ENCODE measurements at regions not wholly inside any gene's neighbourhood (a gene's known extent, or its start where the extent isn't known, plus 50 kb on each side); places are given as distances from the start of the nearest gene placed in this dataset.

DNA sequence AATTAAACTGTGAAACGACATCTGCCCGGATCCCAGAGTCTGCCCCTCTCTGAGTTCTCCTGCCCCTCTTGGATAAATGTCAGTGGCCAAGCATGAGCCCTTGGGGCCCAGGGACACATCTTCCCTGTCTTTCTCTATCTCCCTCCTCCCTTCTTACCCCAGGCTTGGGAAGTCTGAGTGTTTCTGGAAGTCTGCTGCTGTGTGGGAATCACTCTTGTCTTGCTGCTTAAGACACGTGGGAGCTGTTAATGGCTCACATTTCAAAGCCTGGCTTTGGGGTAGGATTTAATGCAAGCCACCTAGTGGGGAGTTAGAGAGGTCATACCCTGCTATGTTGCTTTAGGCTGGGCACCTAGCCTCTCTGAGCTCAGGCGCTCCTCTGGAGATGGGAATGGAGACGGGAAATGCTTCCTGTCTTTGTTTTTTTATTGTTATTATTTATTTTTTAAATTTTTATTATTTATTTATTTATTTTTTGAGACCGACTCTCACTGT is 218.5 kb upstream of the CIBAR2 start:
- peaks cover 5 to 31% of the 10 kb centered on the region in 2 experiments for H3K27me3 ChIP-seq (ENCODE audit: control insufficient read depth in 1 of 2, insufficient read depth in 2 of 2, low read length in 2 of 2)
- BruUV-seq (replicated peaks): no TSS peak
- H3K4me3 ChIP-seq (replicated peaks in 1 of 3; ENCODE audit: insufficient read depth in 1 of 3, low read depth in 2 of 3, low read length in 3 of 3): no peak overlapping the region
- no peak overlapping the region for H3K9ac ChIP-seq (ENCODE audit: insufficient read depth, low read depth, low read length)
- no peaks in the 10 kb centered on the region for H3K36me3 ChIP-seq (replicated peaks in 1 of 2; ENCODE audit: control insufficient read depth in 1 of 2, insufficient read depth in 2 of 2, low read length in 2 of 2)
- H3K27ac ChIP-seq (ENCODE audit: extremely low read length, insufficient read depth, low read length): no peak overlapping the region
- H4K20me1 ChIP-seq (ENCODE audit: insufficient read depth, low read length): peaks cover 11% of the 10 kb centered on the region; the same call in 1 of the 2 replicates
- ATAC-seq: peak; percentile 69
- H2AFZ ChIP-seq (ENCODE audit: low read length): no peak overlapping the region
- FAIRE-seq: peak; percentile 97
- WGBS (ENCODE audit: low lambda C conversion rate): 23% methylated on average over 6 of the region's 6 CpGs
- no peaks in the 10 kb centered on the region for H3K9me3 ChIP-seq (ENCODE audit: low read length)
- ChIA-PET CTCF (ENCODE audit: low intra/inter-chr PET ratio, low total read pairs) (interaction anchor here (1.5 to 2.7 kb wide), 2 partner anchors 33 to 56 kb away, joined by 6 to 20 read pairs; no protein-coding TSS in a partner anchor), POLR2A (no interaction called here)
- peaks cover 45% of the 10 kb centered on the region for H3K4me1 ChIP-seq (ENCODE audit: insufficient read depth, low read length)
- in situ Hi-C loops (cut with HindIII; ENCODE audit: extremely low pct_ligation_motif_present, low pct_unique_long_range_greater_than_20kb) (no loop called here), intact Hi-C loops (cut with micrococcal nuclease; ENCODE audit: unreplicated experiment) (loop anchor here (2.0 kb wide), 2 partner anchors 14 to 56 kb away; no protein-coding TSS in a partner anchor)
- H3K4me2 ChIP-seq (ENCODE audit: low read depth, low read length): 0 out of 2 replicates have a peak overlapping the region, but pooled peaks have one; percentile 2
- H3K79me2 ChIP-seq (ENCODE audit: insufficient read depth, low read length): no peaks in the 10 kb centered on the region
- DNase-seq (ENCODE audit: low spot score): peak; percentile 72
- no peak for TF ChIP-seq ZFP36L1 (CRISPR knock-in tag; IDR thresholded peaks at IDR 0.05)
- no peak for TF ChIP-seq IRF2 (CRISPR knock-in tag; IDR thresholded peaks at IDR 0.05)
- TF ChIP-seq PITX1 (CRISPR knock-in tag; IDR thresholded peaks at IDR 0.05): no peak
- TF ChIP-seq RELA (CRISPR knock-in tag; IDR thresholded peaks at IDR 0.05): no peak
- no peak for TF ChIP-seq NCOA2 (CRISPR knock-in tag; IDR thresholded peaks at IDR 0.05)
- TF ChIP-seq, protein P1, sequence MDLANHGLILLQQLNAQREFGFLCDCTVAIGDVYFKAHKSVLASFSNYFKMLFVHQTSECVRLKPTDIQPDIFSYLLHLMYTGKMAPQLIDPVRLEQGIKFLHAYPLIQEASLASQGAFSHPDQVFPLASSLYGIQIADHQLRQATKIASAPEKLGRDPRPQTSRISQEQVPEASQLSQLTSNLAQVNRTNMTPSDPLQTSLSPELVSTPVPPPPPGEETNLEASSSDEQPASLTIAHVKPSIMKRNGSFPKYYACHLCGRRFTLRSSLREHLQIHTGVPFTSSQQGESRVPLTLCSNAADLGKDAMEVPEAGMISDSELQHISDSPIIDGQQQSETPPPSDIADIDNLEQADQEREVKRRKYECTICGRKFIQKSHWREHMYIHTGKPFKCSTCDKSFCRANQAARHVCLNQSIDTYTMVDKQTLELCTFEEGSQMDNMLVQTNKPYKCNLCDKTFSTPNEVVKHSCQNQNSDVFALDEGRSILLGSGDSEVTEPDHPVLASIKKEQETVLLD (CRISPR knock-in tag; IDR thresholded peaks at IDR 0.05; ENCODE audit: low read depth): no peak
- TF ChIP-seq GTF3A (CRISPR knock-in tag; conservative IDR thresholded peaks at IDR 0.05): no peak
- no peak for TF ChIP-seq ZNF282 (IDR thresholded peaks at IDR 0.05; ENCODE audit: partially characterized antibody)
- peak; percentile 60 for TF ChIP-seq RAD21 (CRISPR knock-in tag; IDR thresholded peaks at IDR 0.05)
- TF ChIP-seq, protein P2, sequence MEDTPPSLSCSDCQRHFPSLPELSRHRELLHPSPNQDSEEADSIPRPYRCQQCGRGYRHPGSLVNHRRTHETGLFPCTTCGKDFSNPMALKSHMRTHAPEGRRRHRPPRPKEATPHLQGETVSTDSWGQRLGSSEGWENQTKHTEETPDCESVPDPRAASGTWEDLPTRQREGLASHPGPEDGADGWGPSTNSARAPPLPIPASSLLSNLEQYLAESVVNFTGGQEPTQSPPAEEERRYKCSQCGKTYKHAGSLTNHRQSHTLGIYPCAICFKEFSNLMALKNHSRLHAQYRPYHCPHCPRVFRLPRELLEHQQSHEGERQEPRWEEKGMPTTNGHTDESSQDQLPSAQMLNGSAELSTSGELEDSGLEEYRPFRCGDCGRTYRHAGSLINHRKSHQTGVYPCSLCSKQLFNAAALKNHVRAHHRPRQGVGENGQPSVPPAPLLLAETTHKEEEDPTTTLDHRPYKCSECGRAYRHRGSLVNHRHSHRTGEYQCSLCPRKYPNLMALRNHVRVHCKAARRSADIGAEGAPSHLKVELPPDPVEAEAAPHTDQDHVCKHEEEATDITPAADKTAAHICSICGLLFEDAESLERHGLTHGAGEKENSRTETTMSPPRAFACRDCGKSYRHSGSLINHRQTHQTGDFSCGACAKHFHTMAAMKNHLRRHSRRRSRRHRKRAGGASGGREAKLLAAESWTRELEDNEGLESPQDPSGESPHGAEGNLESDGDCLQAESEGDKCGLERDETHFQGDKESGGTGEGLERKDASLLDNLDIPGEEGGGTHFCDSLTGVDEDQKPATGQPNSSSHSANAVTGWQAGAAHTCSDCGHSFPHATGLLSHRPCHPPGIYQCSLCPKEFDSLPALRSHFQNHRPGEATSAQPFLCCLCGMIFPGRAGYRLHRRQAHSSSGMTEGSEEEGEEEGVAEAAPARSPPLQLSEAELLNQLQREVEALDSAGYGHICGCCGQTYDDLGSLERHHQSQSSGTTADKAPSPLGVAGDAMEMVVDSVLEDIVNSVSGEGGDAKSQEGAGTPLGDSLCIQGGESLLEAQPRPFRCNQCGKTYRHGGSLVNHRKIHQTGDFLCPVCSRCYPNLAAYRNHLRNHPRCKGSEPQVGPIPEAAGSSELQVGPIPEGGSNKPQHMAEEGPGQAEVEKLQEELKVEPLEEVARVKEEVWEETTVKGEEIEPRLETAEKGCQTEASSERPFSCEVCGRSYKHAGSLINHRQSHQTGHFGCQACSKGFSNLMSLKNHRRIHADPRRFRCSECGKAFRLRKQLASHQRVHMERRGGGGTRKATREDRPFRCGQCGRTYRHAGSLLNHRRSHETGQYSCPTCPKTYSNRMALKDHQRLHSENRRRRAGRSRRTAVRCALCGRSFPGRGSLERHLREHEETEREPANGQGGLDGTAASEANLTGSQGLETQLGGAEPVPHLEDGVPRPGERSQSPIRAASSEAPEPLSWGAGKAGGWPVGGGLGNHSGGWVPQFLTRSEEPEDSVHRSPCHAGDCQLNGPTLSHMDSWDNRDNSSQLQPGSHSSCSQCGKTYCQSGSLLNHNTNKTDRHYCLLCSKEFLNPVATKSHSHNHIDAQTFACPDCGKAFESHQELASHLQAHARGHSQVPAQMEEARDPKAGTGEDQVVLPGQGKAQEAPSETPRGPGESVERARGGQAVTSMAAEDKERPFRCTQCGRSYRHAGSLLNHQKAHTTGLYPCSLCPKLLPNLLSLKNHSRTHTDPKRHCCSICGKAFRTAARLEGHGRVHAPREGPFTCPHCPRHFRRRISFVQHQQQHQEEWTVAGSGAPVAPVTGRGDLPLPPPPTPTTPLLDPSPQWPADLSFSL (CRISPR knock-in tag; IDR thresholded peaks at IDR 0.05): no peak
- TF ChIP-seq RFX1 (IDR thresholded peaks at IDR 0.05): no peak
- TF ChIP-seq ZFP36 (IDR thresholded peaks at IDR 0.05; ENCODE audit: borderline replicate concordance, low read depth, low read length, partially characterized antibody): peak; percentile 62
- TF ChIP-seq RBAK (CRISPR knock-in tag; IDR thresholded peaks at IDR 0.05): no peak
- no peak for TF ChIP-seq RCOR2 (CRISPR knock-in tag; IDR thresholded peaks at IDR 0.05)
- TF ChIP-seq STAG1 (CRISPR knock-in tag; IDR thresholded peaks at IDR 0.05): peak; percentile 48
- TF ChIP-seq, protein P3, sequence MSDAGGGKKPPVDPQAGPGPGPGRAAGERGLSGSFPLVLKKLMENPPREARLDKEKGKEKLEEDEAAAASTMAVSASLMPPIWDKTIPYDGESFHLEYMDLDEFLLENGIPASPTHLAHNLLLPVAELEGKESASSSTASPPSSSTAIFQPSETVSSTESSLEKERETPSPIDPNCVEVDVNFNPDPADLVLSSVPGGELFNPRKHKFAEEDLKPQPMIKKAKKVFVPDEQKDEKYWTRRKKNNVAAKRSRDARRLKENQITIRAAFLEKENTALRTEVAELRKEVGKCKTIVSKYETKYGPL (CRISPR knock-in tag; IDR thresholded peaks at IDR 0.05): no peak
- no peak for TF ChIP-seq U2AF2 (IDR thresholded peaks at IDR 0.05; ENCODE audit: low read depth, low read length)
